Keratinocyte (primary cell): ENCODE measurements at regions not wholly inside any gene's neighbourhood (a gene's known extent, or its start where the extent isn't known, plus 50 kb on each side); places are given as distances from the start of the nearest gene placed in this dataset.

Experiments
- DNase-seq: peaks from one replicate; pipeline ENCODE4 v3.0.0-alpha.2; 2011; ENCODE audit warnings: low read depth, missing footprints, low spot score
- FAIRE-seq: peaks from 2 replicates; lab custom pipeline; 2011; peaks lifted over from hg19 to GRCh38; lab: Jason Lieb, UNC
- H2AFZ ChIP-seq: 2 replicates; pipeline ENCODE4 v1.6.0; 2012; ENCODE audit warnings: low read length, control low read depth, inconsistent platforms; ENCODE audit not compliant: control insufficient read depth
- H3K27ac ChIP-seq: 2 replicates; pipeline ENCODE4 v1.5.1; 2011; ENCODE audit warnings: low read length; ENCODE audit not compliant: control insufficient read depth, insufficient read depth
- H3K27me3 ChIP-seq: 3 replicates; pipeline ENCODE4 v1.6.0; 2011; ENCODE audit warnings: low read length; ENCODE audit not compliant: control insufficient read depth, insufficient read depth; ENCODE audit errors: extremely low read depth
- H3K36me3 ChIP-seq, 2 experiments: 2 replicates in 1 of 2; 3 replicates in 1 of 2; pipeline ENCODE4 v1.5.1; 2011; ENCODE audit warnings: low read length in 2 of 2, mild to moderate bottlenecking in 1 of 2; ENCODE audit not compliant: control insufficient read depth in 2 of 2, insufficient read depth in 2 of 2; ENCODE audit errors: extremely low read depth in 1 of 2
- H3K4me1 ChIP-seq: 3 replicates; pipeline ENCODE4 v1.5.1; 2011; ENCODE audit warnings: low read length; ENCODE audit not compliant: control insufficient read depth, insufficient read depth; ENCODE audit errors: extremely low read depth
- H3K4me2 ChIP-seq: 3 replicates; pipeline ENCODE4 v1.6.0; 2011; ENCODE audit warnings: low read depth, low read length; ENCODE audit not compliant: control insufficient read depth, insufficient read depth; ENCODE audit errors: extremely low read depth
- H3K4me3 ChIP-seq, 3 experiments: fragments of 200-600 bp in 1 of 3; sonication (generic) in 1 of 3; 2 replicates in 2 of 3; 3 replicates in 1 of 3; pipeline ENCODE4 v1.5.1; 2011 to 2016; ENCODE audit warnings: low read length in 3 of 3, mild to moderate bottlenecking in 3 of 3, control low read depth in 2 of 3, inconsistent platforms in 1 of 3, low read depth in 1 of 3, mixed read lengths in 1 of 3, mixed run types in 1 of 3, moderate library complexity in 1 of 3; ENCODE audit not compliant: control insufficient read depth in 2 of 3, insufficient read depth in 2 of 3; ENCODE audit errors: extremely low read depth in 1 of 3
- H3K79me2 ChIP-seq: 2 replicates; pipeline ENCODE4 v1.6.0; 2012; ENCODE audit warnings: low read length; ENCODE audit not compliant: control insufficient read depth, insufficient read depth
- H3K9ac ChIP-seq: 3 replicates; pipeline ENCODE4 v1.6.0; 2011; ENCODE audit warnings: low read length; ENCODE audit not compliant: control insufficient read depth, insufficient read depth; ENCODE audit errors: extremely low read depth
- H3K9me1 ChIP-seq: 3 replicates; pipeline ENCODE4 v1.6.0; 2011; ENCODE audit warnings: low read length; ENCODE audit not compliant: control insufficient read depth, insufficient read depth; ENCODE audit errors: extremely low read depth
- H3K9me3 ChIP-seq: 2 replicates; pipeline ENCODE4 v1.5.1; 2012; ENCODE audit warnings: low read depth, low read length; ENCODE audit not compliant: control insufficient read depth
- H4K20me1 ChIP-seq: 3 replicates; pipeline ENCODE4 v1.6.0; 2011; ENCODE audit warnings: low read length; ENCODE audit not compliant: control insufficient read depth, insufficient read depth; ENCODE audit errors: extremely low read depth
- CTCF ChIP-seq, 3 experiments: IDR thresholded peaks in 1 of 3; conservative IDR thresholded peaks in 1 of 3; optimal IDR thresholded peaks in 1 of 3; 2 replicates in 2 of 3; 3 replicates in 1 of 3; pipeline versions ENCODE3 to v1.5.1; 2011; ENCODE audit warnings: low read length in 3 of 3, mild to moderate bottlenecking in 3 of 3, moderate library complexity in 2 of 3, control low read depth in 1 of 3, inconsistent platforms in 1 of 3; ENCODE audit not compliant: insufficient read depth in 2 of 3; ENCODE audit errors: extremely low read depth in 1 of 3
- EZH2 ChIP-seq: IDR thresholded peaks from one replicate; pipeline ENCODE4 v1.6.1; 2012; ENCODE audit warnings: inconsistent platforms, mild to moderate bottlenecking, low read length, moderate library complexity
- dilution Hi-C: fragments of 300-500 bp; cut with MboI; formaldehyde crosslinking; loops from one replicate; pipeline ENCODE4 v1.7.0; 2020; ENCODE audit warnings: low sequenced_read_pairs; ENCODE audit not compliant: extremely low pct_ligation_motif_present

GRCh38 chr12:13562915-13563742, 366.6 kb downstream of the EMP1 start:
- Histone ChIP-seq H3K4me1 (no peaks in the 10 kb centered on the region), H3K27me3 (no peaks in the 10 kb centered on the region), H3K9ac (no peak overlapping the region), H3K27ac (no peak overlapping the region), H3K9me1 (no peaks in the 10 kb centered on the region), H3K4me3 (no peak overlapping the region), H3K36me3 (no peaks in the 10 kb centered on the region), H3K9me3 (no peaks in the 10 kb centered on the region), H2AFZ (no peak overlapping the region), H4K20me1 (no peaks in the 10 kb centered on the region), H3K79me2 (no peaks in the 10 kb centered on the region), H3K4me2 (no peak overlapping the region)
- dilution Hi-C loops = no loop called here
- TF ChIP-seq EZH2 (no peak), CTCF (optimal IDR thresholded peaks at IDR 0.05 in 1 of 3, IDR thresholded peaks at IDR 0.05 in 1 of 3, conservative IDR thresholded peaks at IDR 0.05 in 1 of 3; ENCODE audit: extremely low read depth in 1 of 3, insufficient read depth in 2 of 3, low read length in 3 of 3) (no peak)
- FAIRE-seq = no peak
- DNase-seq = no peak

- no peaks in the 10 kb centered on the region for H3K79me2 ChIP-seq
- H3K9me3 ChIP-seq = no peaks in the 10 kb centered on the region
- H3K4me2 ChIP-seq = no peak overlapping the region
- H3K36me3 ChIP-seq = no peaks in the 10 kb centered on the region
- FAIRE-seq = no peak
- TF ChIP-seq EZH2 (no peak), CTCF (optimal IDR thresholded peaks at IDR 0.05 in 1 of 3, IDR thresholded peaks at IDR 0.05 in 1 of 3, conservative IDR thresholded peaks at IDR 0.05 in 1 of 3; ENCODE audit: extremely low read depth in 1 of 3, insufficient read depth in 2 of 3, low read length in 3 of 3) (no peak)
- no peak overlapping the region for H3K9ac ChIP-seq
- H3K27ac ChIP-seq = no peak overlapping the region
- no peak overlapping the region for H3K4me3 ChIP-seq
- no peaks in the 10 kb centered on the region for H3K9me1 ChIP-seq
- no peak overlapping the region for H2AFZ ChIP-seq
- H3K4me1 ChIP-seq = no peaks in the 10 kb centered on the region
- H3K27me3 ChIP-seq = no peaks in the 10 kb centered on the region
- no peak for DNase-seq
- H4K20me1 ChIP-seq = no peaks in the 10 kb centered on the region
- dilution Hi-C loops = no loop called here
Measured at GRCh38 chr12:13561923-13562322, 365.4 kb downstream of the EMP1 start.
